Nephron progenitor cell (in vitro differentiated cells): ENCODE measurements at regions not wholly inside any gene's neighbourhood (a gene's known extent, or its start where the extent isn't known, plus 50 kb on each side); places are given as distances from the start of the nearest gene placed in this dataset.

Source experiments
- DNase-seq: peaks from one replicate; pipeline ENCODE4 v3.0.0; 2021
- H3K27ac Mint-ChIP-seq: 2 replicates; pipeline ENCODE4 v1.8.0; 2021; ENCODE audit warnings: mild to moderate bottlenecking, moderate library complexity, mixed read lengths
- H3K27me3 Mint-ChIP-seq: 2 replicates; pipeline ENCODE4 v1.8.0; 2021; ENCODE audit warnings: mild to moderate bottlenecking, low read depth, mixed read lengths; ENCODE audit not compliant: poor library complexity
- H3K36me3 Mint-ChIP-seq: 2 replicates; pipeline ENCODE4 v1.8.0; 2021; ENCODE audit warnings: low read depth, mixed read lengths
- H3K4me1 Mint-ChIP-seq: 2 replicates; pipeline ENCODE4 v1.8.0; 2021; ENCODE audit warnings: mixed read lengths
- H3K4me3 Mint-ChIP-seq: 2 replicates; pipeline ENCODE4 v1.8.0; 2021; ENCODE audit warnings: mild to moderate bottlenecking, moderate library complexity, mixed read lengths
- H3K9me3 Mint-ChIP-seq: 2 replicates; pipeline ENCODE4 v1.8.0; 2021; ENCODE audit warnings: mild to moderate bottlenecking, moderate library complexity, mixed read lengths
- TF ChIP-seq, protein P1 (sequence below): fragments of 200-600 bp; sonication (generic); IDR thresholded peaks from 2 replicates; pipeline ENCODE4 v1.5.0; 2021; ENCODE audit warnings: antibody characterized with exemption

DNA sequence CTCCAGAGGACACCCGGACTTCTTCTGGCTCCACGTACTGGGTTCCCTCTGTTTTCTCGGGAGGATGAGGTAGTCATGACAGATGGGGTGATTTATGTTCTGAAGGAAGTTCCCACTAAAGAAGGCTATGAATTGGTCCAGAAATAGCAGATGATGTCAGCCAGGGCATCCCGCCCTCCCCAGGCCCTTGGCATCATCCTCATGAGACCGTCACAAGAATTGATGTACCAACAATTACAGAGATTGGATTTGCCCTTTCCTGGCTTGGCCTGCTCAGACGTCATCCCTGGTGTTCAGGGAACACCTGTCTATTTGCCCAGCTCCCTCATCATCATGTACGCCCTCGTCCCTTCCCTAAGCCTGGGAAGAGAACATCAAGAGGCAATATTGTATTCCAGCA is 102.8 kb upstream of the CCL1 start:
- Mint-ChIP-seq H3K4me1 (no peaks in the 10 kb centered on the region), H3K9me3 (no peaks in the 10 kb centered on the region), H3K27ac (no peak overlapping the region), H3K36me3 (no peaks in the 10 kb centered on the region), H3K27me3 (peaks cover 17% of the 10 kb centered on the region), H3K4me3 (no peak overlapping the region)
- TF ChIP-seq, protein P1, sequence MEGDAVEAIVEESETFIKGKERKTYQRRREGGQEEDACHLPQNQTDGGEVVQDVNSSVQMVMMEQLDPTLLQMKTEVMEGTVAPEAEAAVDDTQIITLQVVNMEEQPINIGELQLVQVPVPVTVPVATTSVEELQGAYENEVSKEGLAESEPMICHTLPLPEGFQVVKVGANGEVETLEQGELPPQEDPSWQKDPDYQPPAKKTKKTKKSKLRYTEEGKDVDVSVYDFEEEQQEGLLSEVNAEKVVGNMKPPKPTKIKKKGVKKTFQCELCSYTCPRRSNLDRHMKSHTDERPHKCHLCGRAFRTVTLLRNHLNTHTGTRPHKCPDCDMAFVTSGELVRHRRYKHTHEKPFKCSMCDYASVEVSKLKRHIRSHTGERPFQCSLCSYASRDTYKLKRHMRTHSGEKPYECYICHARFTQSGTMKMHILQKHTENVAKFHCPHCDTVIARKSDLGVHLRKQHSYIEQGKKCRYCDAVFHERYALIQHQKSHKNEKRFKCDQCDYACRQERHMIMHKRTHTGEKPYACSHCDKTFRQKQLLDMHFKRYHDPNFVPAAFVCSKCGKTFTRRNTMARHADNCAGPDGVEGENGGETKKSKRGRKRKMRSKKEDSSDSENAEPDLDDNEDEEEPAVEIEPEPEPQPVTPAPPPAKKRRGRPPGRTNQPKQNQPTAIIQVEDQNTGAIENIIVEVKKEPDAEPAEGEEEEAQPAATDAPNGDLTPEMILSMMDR = no peak
- DNase-seq = no peak

DNA sequence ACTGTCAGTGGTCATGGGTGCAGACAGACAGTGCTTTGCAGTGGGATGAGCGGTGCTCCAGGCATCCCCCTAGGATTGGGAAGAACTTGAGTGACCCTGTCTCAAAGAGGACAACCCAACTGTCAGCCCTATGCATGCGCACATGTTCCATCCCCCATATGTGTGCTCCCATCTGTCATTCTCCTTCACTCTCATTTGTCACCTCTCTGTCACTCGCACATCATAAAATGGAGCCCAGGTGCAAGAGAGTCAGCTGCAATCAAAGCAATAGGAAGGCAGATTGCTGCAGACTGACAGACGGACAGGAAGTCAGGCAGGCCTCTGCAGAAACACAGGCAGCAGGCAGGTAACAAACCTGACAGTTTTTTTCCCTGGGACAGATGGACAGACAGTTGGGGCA is 101.8 kb upstream of the CCL1 start:
- TF ChIP-seq, protein P1 = no peak
- Mint-ChIP-seq H3K4me1 (no peaks in the 10 kb centered on the region), H3K4me3 (no peak overlapping the region), H3K27me3 (peaks cover 20% of the 10 kb centered on the region), H3K36me3 (no peaks in the 10 kb centered on the region), H3K27ac (no peak overlapping the region), H3K9me3 (no peaks in the 10 kb centered on the region)
- no peak for DNase-seq

DNA sequence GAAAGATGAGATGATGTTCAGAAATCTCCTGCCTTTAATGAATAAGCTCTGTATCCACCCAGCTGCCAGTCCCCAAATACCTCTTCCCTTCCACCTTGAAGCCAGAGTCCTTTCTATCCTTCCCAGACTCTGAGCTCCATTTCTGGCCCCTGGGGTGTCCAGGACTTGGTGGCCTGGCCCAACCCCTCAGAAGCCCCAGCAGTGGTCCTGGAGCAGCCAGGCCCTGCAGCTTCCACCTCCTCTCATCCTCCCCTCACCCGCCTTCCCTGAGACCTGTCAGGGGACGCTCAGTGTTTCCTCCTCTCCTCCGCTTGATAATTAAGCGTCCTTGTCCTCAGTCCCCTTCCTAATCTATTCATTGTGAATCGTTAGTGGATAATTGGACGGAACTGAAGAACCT is 95.2 kb upstream of the CCL1 start:
- TF ChIP-seq, protein P1 = no peak
- no peak for DNase-seq
- Mint-ChIP-seq H3K9me3 (no peaks in the 10 kb centered on the region), H3K4me1 (no peaks in the 10 kb centered on the region), H3K27me3 (peaks cover 32% of the 10 kb centered on the region), H3K27ac (no peak overlapping the region), H3K4me3 (no peak overlapping the region), H3K36me3 (no peaks in the 10 kb centered on the region)

DNA sequence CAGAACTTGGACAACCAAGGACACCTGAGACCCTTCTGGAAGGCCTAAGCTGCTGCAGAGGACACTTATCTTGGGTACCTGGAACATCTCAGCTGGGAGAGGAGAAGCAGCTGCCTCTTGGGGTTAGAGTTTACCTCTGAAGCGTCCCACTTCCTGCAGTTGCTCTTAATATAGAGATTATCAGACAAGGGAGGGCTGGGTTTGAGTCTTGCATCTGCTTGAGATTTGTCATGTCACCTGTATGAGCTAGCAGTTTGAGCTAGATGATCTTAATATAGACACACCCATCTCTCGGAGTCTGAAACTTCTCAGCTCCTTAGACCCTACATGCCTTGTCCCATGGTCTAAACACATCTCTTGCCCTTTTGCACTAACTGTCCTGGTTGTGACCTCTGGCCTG is 93.1 kb upstream of the CCL1 start:
- Mint-ChIP-seq H3K27ac (no peak overlapping the region), H3K27me3 (peaks cover 47% of the 10 kb centered on the region), H3K4me1 (no peaks in the 10 kb centered on the region), H3K4me3 (no peak overlapping the region), H3K9me3 (no peaks in the 10 kb centered on the region), H3K36me3 (no peaks in the 10 kb centered on the region)
- DNase-seq = no peak
- TF ChIP-seq, protein P1 = no peak

DNA sequence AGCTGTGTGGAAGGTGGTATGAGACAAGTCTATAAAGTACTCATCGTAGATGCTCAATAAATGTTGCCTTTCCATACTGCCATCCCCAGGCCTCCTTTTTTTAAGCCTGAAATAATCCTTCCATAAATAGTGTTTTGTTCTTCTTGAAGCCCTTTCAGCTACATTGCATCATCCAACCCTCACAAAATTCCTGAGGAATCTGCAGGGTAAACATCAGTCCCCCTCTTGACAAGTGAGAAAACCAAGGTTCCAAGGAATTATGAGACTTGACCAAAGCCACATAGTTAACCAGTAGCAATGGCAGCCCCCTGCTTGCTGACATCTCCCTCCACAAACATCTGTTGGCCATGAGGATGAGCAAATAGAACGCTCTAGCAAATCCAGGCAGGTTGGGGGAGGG is 89.7 kb upstream of the CCL1 start:
- no peak for DNase-seq
- Mint-ChIP-seq H3K27me3 (peaks cover 57% of the 10 kb centered on the region), H3K4me1 (no peaks in the 10 kb centered on the region), H3K4me3 (no peak overlapping the region), H3K27ac (no peak overlapping the region), H3K9me3 (no peaks in the 10 kb centered on the region), H3K36me3 (no peaks in the 10 kb centered on the region)
- TF ChIP-seq, protein P1 = no peak

DNA sequence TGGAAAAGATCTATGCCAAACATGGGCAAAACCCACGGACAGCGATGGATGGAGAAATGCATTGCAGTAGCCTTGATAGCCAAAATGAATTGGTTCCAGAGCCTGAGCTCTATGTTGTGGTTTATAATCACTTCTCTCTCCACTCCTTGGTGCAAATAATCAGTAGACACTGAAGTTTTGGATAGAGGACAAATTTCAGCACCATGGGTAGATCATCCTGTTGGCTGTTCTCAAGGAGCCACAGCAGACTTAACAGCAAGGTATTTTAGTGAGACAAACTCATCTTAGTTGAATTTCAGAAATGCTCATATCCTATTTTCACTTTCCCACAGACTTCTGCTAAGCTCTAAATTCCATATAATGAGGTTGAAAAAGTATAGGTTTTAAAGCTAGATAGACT is 88.3 kb upstream of the CCL1 start:
- Mint-ChIP-seq H3K27me3 (peaks cover 51% of the 10 kb centered on the region), H3K36me3 (no peaks in the 10 kb centered on the region), H3K9me3 (no peaks in the 10 kb centered on the region), H3K4me3 (no peak overlapping the region), H3K27ac (no peak overlapping the region), H3K4me1 (no peaks in the 10 kb centered on the region)
- no peak for DNase-seq
- TF ChIP-seq, protein P1 = no peak
